RWPE1 (cell line): ENCODE measurements at regions not wholly inside any gene's neighbourhood (a gene's known extent, or its start where the extent isn't known, plus 50 kb on each side); places are given as distances from the start of the nearest gene placed in this dataset.

ENCODE experiments used
- CTCF ChIA-PET: fragments of 350-600 bp; sonication (Branson Sonifier 250); formaldehyde crosslinking; extraction: SDS; loops from one replicate; lab custom pipeline; 2021; lab: Yijun Ruan, JAX
- POLR2A ChIA-PET: fragments of 400-600 bp; formaldehyde crosslinking; extraction: SDS; loops from one replicate; lab custom pipeline; 2020; ENCODE audit warnings: antibody characterized with exemption; ENCODE audit not compliant: low non-redundant PET; lab: Yijun Ruan, JAX
- DNase-seq: peaks from one replicate; pipeline ENCODE4 v3.0.0; 2012; ENCODE audit warnings: low spot score
- H3K27ac ChIP-seq: fragments of 450-650 bp; 2 replicates; pipeline ENCODE4 v1.5.1; 2017
- TF ChIP-seq, protein P1 (sequence below): fragments of 450-650 bp; conservative IDR thresholded peaks from 2 replicates; pipeline ENCODE4 v1.5.1; 2017; ENCODE audit warnings: low read depth, mild to moderate bottlenecking

DNA sequence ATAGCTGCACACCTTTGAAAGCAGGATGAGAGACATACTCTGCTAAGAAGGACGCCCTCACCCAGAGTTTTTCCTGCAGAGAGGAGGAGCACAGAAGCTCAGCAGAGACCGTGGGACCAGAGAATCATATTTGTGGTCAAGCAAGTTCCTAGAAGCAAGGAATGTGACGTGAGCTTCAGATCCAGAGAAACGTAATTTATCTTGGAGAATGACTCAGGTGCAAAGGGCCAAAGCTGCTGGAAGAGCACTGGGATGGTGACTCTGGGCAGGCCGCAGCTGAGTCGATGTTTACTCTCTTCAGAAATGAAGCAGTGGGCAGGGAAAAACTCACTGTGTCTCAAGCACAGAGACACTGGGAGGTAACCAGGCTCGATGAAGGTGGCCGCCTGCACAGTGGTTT, 50.1 kb upstream of the IGFBP2 start:
- ChIA-PET POLR2A (no interaction called here), CTCF (no interaction called here)
- TF ChIP-seq, protein P1, sequence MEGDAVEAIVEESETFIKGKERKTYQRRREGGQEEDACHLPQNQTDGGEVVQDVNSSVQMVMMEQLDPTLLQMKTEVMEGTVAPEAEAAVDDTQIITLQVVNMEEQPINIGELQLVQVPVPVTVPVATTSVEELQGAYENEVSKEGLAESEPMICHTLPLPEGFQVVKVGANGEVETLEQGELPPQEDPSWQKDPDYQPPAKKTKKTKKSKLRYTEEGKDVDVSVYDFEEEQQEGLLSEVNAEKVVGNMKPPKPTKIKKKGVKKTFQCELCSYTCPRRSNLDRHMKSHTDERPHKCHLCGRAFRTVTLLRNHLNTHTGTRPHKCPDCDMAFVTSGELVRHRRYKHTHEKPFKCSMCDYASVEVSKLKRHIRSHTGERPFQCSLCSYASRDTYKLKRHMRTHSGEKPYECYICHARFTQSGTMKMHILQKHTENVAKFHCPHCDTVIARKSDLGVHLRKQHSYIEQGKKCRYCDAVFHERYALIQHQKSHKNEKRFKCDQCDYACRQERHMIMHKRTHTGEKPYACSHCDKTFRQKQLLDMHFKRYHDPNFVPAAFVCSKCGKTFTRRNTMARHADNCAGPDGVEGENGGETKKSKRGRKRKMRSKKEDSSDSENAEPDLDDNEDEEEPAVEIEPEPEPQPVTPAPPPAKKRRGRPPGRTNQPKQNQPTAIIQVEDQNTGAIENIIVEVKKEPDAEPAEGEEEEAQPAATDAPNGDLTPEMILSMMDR, result no peak
- DNase-seq, result no peak
- no peak overlapping the region for H3K27ac ChIP-seq
